Right lobe of liver (tissue), 4 donors: ENCODE measurements at regions not wholly inside any gene's neighbourhood (a gene's known extent, or its start where the extent isn't known, plus 50 kb on each side); places are given as distances from the start of the nearest gene placed in this dataset.

Source experiments
- POLR2A ChIP-seq: fragments of 450-650 bp; IDR thresholded peaks from one replicate; pipeline ENCODE4 v1.6.1; 2017; ENCODE audit warnings: antibody characterized with exemption, mild to moderate bottlenecking
- TF ChIP-seq, protein P1 (sequence below), 4 donors: fragments of 200-600 bp in 3 of 4; fragments of 450-650 bp in 1 of 4; IDR thresholded peaks; one replicate each; pipeline versions ENCODE4 v1.5.1 to v1.8.0; 2016 to 2022; ENCODE audit warnings: antibody characterized with exemption in 4 of 4, mild to moderate bottlenecking in 2 of 4
- donor health status: DM: no; HTN: no; CAD: no.
- donor health status: DM: no; HTN: no; CAD: no.
- donor health status: DM: no; HTN: yes; CAD: no.

DNA sequence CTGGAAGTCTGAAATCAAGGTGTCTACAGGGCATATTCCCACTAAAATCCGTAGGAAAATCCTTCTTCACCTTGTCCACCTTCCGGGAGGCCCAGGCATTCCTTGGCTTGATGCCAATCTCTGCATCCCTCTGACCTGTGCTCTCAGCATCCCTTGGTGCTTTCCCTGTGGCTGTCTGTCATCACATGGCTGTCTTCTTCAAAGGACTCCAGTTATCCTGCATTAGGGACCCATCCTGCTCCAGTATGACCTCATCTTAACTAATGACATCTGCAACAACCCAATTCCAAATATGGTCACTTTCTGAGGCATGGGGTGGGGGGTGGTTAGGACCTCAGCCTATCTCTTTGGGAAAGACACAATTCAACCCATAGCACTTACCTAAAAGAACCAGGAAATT is 423.8 kb downstream of the IRS2 start:
- TF ChIP-seq, protein P1, sequence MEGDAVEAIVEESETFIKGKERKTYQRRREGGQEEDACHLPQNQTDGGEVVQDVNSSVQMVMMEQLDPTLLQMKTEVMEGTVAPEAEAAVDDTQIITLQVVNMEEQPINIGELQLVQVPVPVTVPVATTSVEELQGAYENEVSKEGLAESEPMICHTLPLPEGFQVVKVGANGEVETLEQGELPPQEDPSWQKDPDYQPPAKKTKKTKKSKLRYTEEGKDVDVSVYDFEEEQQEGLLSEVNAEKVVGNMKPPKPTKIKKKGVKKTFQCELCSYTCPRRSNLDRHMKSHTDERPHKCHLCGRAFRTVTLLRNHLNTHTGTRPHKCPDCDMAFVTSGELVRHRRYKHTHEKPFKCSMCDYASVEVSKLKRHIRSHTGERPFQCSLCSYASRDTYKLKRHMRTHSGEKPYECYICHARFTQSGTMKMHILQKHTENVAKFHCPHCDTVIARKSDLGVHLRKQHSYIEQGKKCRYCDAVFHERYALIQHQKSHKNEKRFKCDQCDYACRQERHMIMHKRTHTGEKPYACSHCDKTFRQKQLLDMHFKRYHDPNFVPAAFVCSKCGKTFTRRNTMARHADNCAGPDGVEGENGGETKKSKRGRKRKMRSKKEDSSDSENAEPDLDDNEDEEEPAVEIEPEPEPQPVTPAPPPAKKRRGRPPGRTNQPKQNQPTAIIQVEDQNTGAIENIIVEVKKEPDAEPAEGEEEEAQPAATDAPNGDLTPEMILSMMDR (IDR thresholded peaks at IDR 0.05) = no peak
- TF ChIP-seq POLR2A = no peak
